Caco-2 (cell line): ENCODE measurements at regions not wholly inside any gene's neighbourhood (a gene's known extent, or its start where the extent isn't known, plus 50 kb on each side); places are given as distances from the start of the nearest gene placed in this dataset.

ENCODE experiments used
- BruUV-seq: library from RNA; stranded (reverse); fragments of 400-500 nt; replicated peaks from 2 replicates; lab custom pipeline; 2021; lab: Mats Ljungman, UMichigan
- CTCF ChIA-PET: fragments of 300-600 bp; sonication (Branson Sonifier 250); formaldehyde crosslinking; loops from one replicate; lab custom pipeline; 2022; ENCODE audit warnings: antibody characterized with exemption; lab: Charles Lee
- POLR2A ChIA-PET: fragments of 300-600 bp; sonication (Branson Sonifier 250); formaldehyde crosslinking; loops from one replicate; lab custom pipeline; 2022; ENCODE audit warnings: antibody characterized with exemption; lab: Charles Lee
- DNase-seq, 2 experiments: peaks; one replicate each; pipeline versions ENCODE4 v3.0.0 to v3.0.0-alpha.2; 2020 to 2022
- H3K27me3 ChIP-seq: replicated peaks from 2 replicates; pipeline ENCODE4 v1.6.0; 2011; ENCODE audit warnings: low read length; ENCODE audit not compliant: control insufficient read depth, insufficient read depth
- H3K36me3 ChIP-seq: 2 replicates; pipeline ENCODE4 v1.5.1; 2011; ENCODE audit warnings: low read length; ENCODE audit not compliant: control insufficient read depth, insufficient read depth
- H3K4me1 ChIP-seq: fragments of 250-450 bp; sonication (Bioruptor Pico); 2 replicates; pipeline ENCODE4 v1.5.1; 2020; ENCODE audit warnings: mild to moderate bottlenecking
- H3K4me3 ChIP-seq: 2 replicates; pipeline ENCODE4 v1.5.1; 2011; ENCODE audit warnings: low read depth, mild to moderate bottlenecking, control low read depth, low read length
- H3K9me3 ChIP-seq: fragments of 250-450 bp; sonication (Bioruptor Pico); 2 replicates; pipeline ENCODE4 v1.5.1; 2020; ENCODE audit warnings: mild to moderate bottlenecking, moderate library complexity
- H3K27ac Mint-ChIP-seq: one replicate; pipeline ENCODE4 v1.8.0; 2022; ENCODE audit warnings: mixed read lengths; ENCODE audit not compliant: unreplicated experiment
- H3K27me3 Mint-ChIP-seq: one replicate; pipeline ENCODE4 v1.8.0; 2022; ENCODE audit warnings: mixed read lengths; ENCODE audit not compliant: insufficient read depth, unreplicated experiment
- H3K36me3 Mint-ChIP-seq: one replicate; pipeline ENCODE4 v1.8.0; 2022; ENCODE audit warnings: mild to moderate bottlenecking, mixed read lengths; ENCODE audit not compliant: insufficient read depth, unreplicated experiment
- H3K4me1 Mint-ChIP-seq: one replicate; pipeline ENCODE4 v1.8.0; 2022; ENCODE audit warnings: low read depth, mixed read lengths; ENCODE audit not compliant: unreplicated experiment
- H3K4me3 Mint-ChIP-seq: one replicate; pipeline ENCODE4 v1.8.0; 2022; ENCODE audit warnings: mild to moderate bottlenecking, moderate library complexity, mixed read lengths; ENCODE audit not compliant: unreplicated experiment
- H3K9me3 Mint-ChIP-seq: one replicate; pipeline ENCODE4 v1.8.0; 2022; ENCODE audit warnings: mixed read lengths; ENCODE audit not compliant: unreplicated experiment
- CTCF ChIP-seq, 2 experiments: fragments of 200-600 bp in 1 of 2; IDR thresholded peaks; 1 replicate in 1 of 2; 2 replicates in 1 of 2; pipeline versions ENCODE4 v1.5.1 to v1.8.0; 2011 to 2022; ENCODE audit warnings: antibody characterized with exemption in 1 of 2, control low read depth in 1 of 2, inconsistent platforms in 1 of 2, low read depth in 1 of 2, low read length in 1 of 2, mild to moderate bottlenecking in 1 of 2, moderate library complexity in 1 of 2; ENCODE audit not compliant: insufficient read depth in 1 of 2, severe bottlenecking in 1 of 2, unreplicated experiment in 1 of 2
- intact Hi-C: fragments of 100-400 bp; cut with micrococcal nuclease; formaldehyde crosslinking; loops from one replicate; pipeline ENCODE4 v1.10.0; 2022; ENCODE audit not compliant: unreplicated experiment

- intact Hi-C loops, result no loop called here
- BruUV-seq, result no TSS peak
- ChIA-PET POLR2A (no interaction called here), CTCF (no interaction called here)
- no peak for DNase-seq
- Mint-ChIP-seq H3K27ac (no peak overlapping the region), H3K27me3 (no peaks in the 10 kb centered on the region), H3K9me3 (no peaks in the 10 kb centered on the region), H3K36me3 (no peaks in the 10 kb centered on the region), H3K4me3 (no peak overlapping the region), H3K4me1 (no peaks in the 10 kb centered on the region)
- Histone ChIP-seq H3K9me3 (no peaks in the 10 kb centered on the region), H3K4me3 (no peak overlapping the region), H3K27me3 (no peaks in the 10 kb centered on the region), H3K4me1 (no peaks in the 10 kb centered on the region), H3K36me3 (no peaks in the 10 kb centered on the region)
- TF ChIP-seq CTCF (IDR thresholded peaks at IDR 0.05; ENCODE audit: insufficient read depth in 1 of 2, low read depth in 1 of 2, low read length in 1 of 2, severe bottlenecking in 1 of 2, unreplicated experiment in 1 of 2), result no peak
These were observed 440.4 kb upstream of the ZFP42 start for GRCh38 chr4:187555174-187555573.

GRCh38 chr4:187558391-187558790, 437.2 kb upstream of the ZFP42 start:
- no TSS peak for BruUV-seq
- Histone ChIP-seq H3K36me3 (no peaks in the 10 kb centered on the region), H3K9me3 (no peaks in the 10 kb centered on the region), H3K4me3 (no peak overlapping the region), H3K27me3 (no peaks in the 10 kb centered on the region), H3K4me1 (no peaks in the 10 kb centered on the region)
- H3K27me3 Mint-ChIP-seq, result no peaks in the 10 kb centered on the region
- DNase-seq, result no peak
- no peak for TF ChIP-seq CTCF (IDR thresholded peaks at IDR 0.05; ENCODE audit: insufficient read depth in 1 of 2, low read depth in 1 of 2, low read length in 1 of 2, severe bottlenecking in 1 of 2, unreplicated experiment in 1 of 2)
- no peaks in the 10 kb centered on the region for H3K9me3 Mint-ChIP-seq
- no peaks in the 10 kb centered on the region for H3K4me1 Mint-ChIP-seq
- intact Hi-C loops, result no loop called here
- no peak overlapping the region for H3K4me3 Mint-ChIP-seq
- no peaks in the 10 kb centered on the region for H3K36me3 Mint-ChIP-seq
- ChIA-PET POLR2A (no interaction called here), CTCF (no interaction called here)
- H3K27ac Mint-ChIP-seq, result no peak overlapping the region

- Histone ChIP-seq H3K9me3 (no peaks in the 10 kb centered on the region), H3K27me3 (no peaks in the 10 kb centered on the region), H3K4me1 (no peaks in the 10 kb centered on the region), H3K4me3 (no peak overlapping the region), H3K36me3 (no peaks in the 10 kb centered on the region)
- Mint-ChIP-seq H3K4me3 (no peak overlapping the region), H3K9me3 (no peaks in the 10 kb centered on the region), H3K27ac (no peak overlapping the region), H3K36me3 (no peaks in the 10 kb centered on the region), H3K4me1 (no peaks in the 10 kb centered on the region), H3K27me3 (peaks cover 3% of the 10 kb centered on the region)
- intact Hi-C loops, result no loop called here
- no peak for TF ChIP-seq CTCF (IDR thresholded peaks at IDR 0.05; ENCODE audit: insufficient read depth in 1 of 2, low read depth in 1 of 2, low read length in 1 of 2, severe bottlenecking in 1 of 2, unreplicated experiment in 1 of 2)
- no peak for DNase-seq
- no TSS peak for BruUV-seq
- ChIA-PET CTCF (no interaction called here), POLR2A (no interaction called here)
These were observed 433.2 kb upstream of the ZFP42 start for GRCh38 chr4:187562345-187562744.
